HCT116 (cell line): ENCODE measurements at regions not wholly inside any gene's neighbourhood (a gene's known extent, or its start where the extent isn't known, plus 50 kb on each side); places are given as distances from the start of the nearest gene placed in this dataset.

Experiments used
- ATAC-seq: fragments of 200-7000 bp; cut with Tn5 transposase; 2 replicates; pipeline ENCODE4 v1.9.1; 2020; ENCODE audit warnings: mild to moderate bottlenecking, moderate library complexity
- BruUV-seq: library from RNA; stranded (reverse); fragments of 400-500 nt; replicated peaks from 2 replicates; lab custom pipeline; 2021; lab: Mats Ljungman, UMichigan
- CTCF ChIA-PET: fragments of 300-600 bp; sonication (Branson Sonifier 250); formaldehyde crosslinking; loops from one replicate; lab custom pipeline; 2021; ENCODE audit warnings: antibody characterized with exemption; lab: Charles Lee
- POLR2A ChIA-PET: fragments of 300-600, 350-600 bp; sonication (Branson Sonifier 250); formaldehyde crosslinking; loops from one replicate; lab custom pipeline; 2021; ENCODE audit warnings: antibody characterized with exemption; lab: Charles Lee
- RAD21 ChIA-PET, 2 experiments: fragments of 300-600 bp; sonication (Branson Sonifier 250); formaldehyde crosslinking; loops; one replicate each; lab custom pipeline; 2023; ENCODE audit warnings: low total read pairs in 2 of 2; ENCODE audit not compliant: uncharacterized antibody in 2 of 2, unreplicated experiment in 2 of 2, low non-redundant PET in 1 of 2; lab: Charles Lee
- DNase-seq: peaks from one replicate; pipeline ENCODE4 v3.0.0-alpha.2; 2010; ENCODE audit warnings: low read depth, low spot score
- H2AFZ ChIP-seq: fragments of 200-600 bp; shearing (Covaris generic), sonication (generic); 2 replicates; pipeline ENCODE4 v1.6.1; 2017; ENCODE audit warnings: low read depth, mixed run types, mixed read lengths, antibody characterized with exemption, low read length; ENCODE audit not compliant: poor library complexity, severe bottlenecking
- H3K27ac ChIP-seq: 2 replicates; pipeline ENCODE4 v1.5.1; 2012; ENCODE audit warnings: low read depth, low read length
- H3K27me3 ChIP-seq: fragments of 200-600 bp; sonication (generic); 2 replicates; pipeline ENCODE4 v1.6.1; 2016; ENCODE audit warnings: mixed run types, low read length, mixed read lengths; ENCODE audit not compliant: insufficient read depth
- H3K36me3 ChIP-seq, 2 experiments: fragments of 200-500 bp in 1 of 2; fragments of 200-600 bp in 1 of 2; sonication (Bioruptor generic) in 1 of 2; sonication (generic) in 1 of 2; 2 replicates each; pipeline versions ENCODE4 v1.5.1 to v1.6.1; 2014 to 2016; ENCODE audit warnings: low read length in 2 of 2, inconsistent platforms in 1 of 2, mixed read lengths in 1 of 2, mixed run types in 1 of 2; ENCODE audit not compliant: insufficient read depth in 2 of 2, control insufficient read depth in 1 of 2
- H3K4me1 ChIP-seq, 2 experiments: fragments of 200-600 bp in 1 of 2; sonication (generic) in 1 of 2; 2 replicates each; pipeline versions ENCODE4 v1.5.1 to v1.6.1; 2012 to 2017; ENCODE audit warnings: low read length in 2 of 2, inconsistent platforms in 1 of 2, mild to moderate bottlenecking in 1 of 2, mixed read lengths in 1 of 2, mixed run types in 1 of 2, moderate library complexity in 1 of 2; ENCODE audit not compliant: insufficient read depth in 2 of 2, control insufficient read depth in 1 of 2
- H3K4me2 ChIP-seq: fragments of 200-600 bp; sonication (generic); 2 replicates; pipeline ENCODE4 v1.6.1; 2017; ENCODE audit warnings: mixed run types, low read length, mixed read lengths
- H3K4me3 ChIP-seq, 2 experiments: fragments of 200-600 bp in 1 of 2; sonication (generic) in 1 of 2; replicated peaks in 1 of 2; 2 replicates each; pipeline ENCODE4 v1.5.1; 2011 to 2016; ENCODE audit warnings: low read length in 2 of 2, control low read depth in 1 of 2, low read depth in 1 of 2, mild to moderate bottlenecking in 1 of 2, mixed read lengths in 1 of 2, mixed run types in 1 of 2
- H3K79me2 ChIP-seq: fragments of 200-600 bp; sonication (generic); 2 replicates; pipeline ENCODE4 v1.6.1; 2017; ENCODE audit warnings: mild to moderate bottlenecking, mixed run types, low read length, moderate library complexity, mixed read lengths; ENCODE audit not compliant: insufficient read depth
- H3K9ac ChIP-seq: fragments of 200-600 bp; sonication (generic); 2 replicates; pipeline ENCODE4 v1.6.1; 2016; ENCODE audit warnings: low read length, mixed read lengths
- H3K9me2 ChIP-seq: fragments of 200-600 bp; sonication (generic), shearing (Covaris generic); 2 replicates; pipeline ENCODE4 v1.6.1; 2017; ENCODE audit warnings: mixed run types, mild to moderate bottlenecking, moderate library complexity; ENCODE audit not compliant: insufficient read depth
- H3K9me3 ChIP-seq, 2 experiments: fragments of 200-500 bp in 1 of 2; fragments of 200-600 bp in 1 of 2; sonication (Bioruptor generic) in 1 of 2; sonication (generic) in 1 of 2; 2 replicates each; pipeline ENCODE4 v1.6.1; 2014 to 2017; ENCODE audit warnings: low read length in 2 of 2, mixed read lengths in 2 of 2, inconsistent platforms in 1 of 2, low read depth in 1 of 2, mild to moderate bottlenecking in 1 of 2, mixed run types in 1 of 2, moderate library complexity in 1 of 2; ENCODE audit not compliant: control insufficient read depth in 1 of 2, insufficient read depth in 1 of 2
- H4K20me1 ChIP-seq: fragments of 200-600 bp; sonication (generic), shearing (Covaris generic); 2 replicates; pipeline ENCODE4 v1.6.1; 2017; ENCODE audit warnings: mixed run types, mild to moderate bottlenecking, moderate library complexity; ENCODE audit not compliant: insufficient read depth
- CBX3 ChIP-seq: IDR thresholded peaks from 2 replicates; pipeline ENCODE4 v1.6.1; 2012; ENCODE audit warnings: low read depth
- CEBPB ChIP-seq: IDR thresholded peaks from 2 replicates; pipeline ENCODE4 v1.6.1; 2012; ENCODE audit warnings: low read depth
- CTCF ChIP-seq, 3 experiments: fragments of 200-600 bp in 1 of 3; sonication (generic) in 1 of 3; IDR thresholded peaks in 2 of 3; conservative IDR thresholded peaks in 1 of 3; 2 replicates each; pipeline ENCODE4 v1.5.1; 2012 to 2017; ENCODE audit warnings: low read depth in 2 of 3, low read length in 2 of 3, antibody characterized with exemption in 1 of 3, borderline replicate concordance in 1 of 3, control low read depth in 1 of 3, mild to moderate bottlenecking in 1 of 3, mixed read lengths in 1 of 3, mixed run types in 1 of 3, moderate library complexity in 1 of 3; ENCODE audit not compliant: insufficient read depth in 1 of 3
- EGR1 ChIP-seq: IDR thresholded peaks from 2 replicates; pipeline ENCODE4 v1.6.1; 2012; ENCODE audit warnings: low read depth
- ELF1 ChIP-seq: IDR thresholded peaks from 2 replicates; pipeline ENCODE4 v1.6.1; 2012; ENCODE audit warnings: low read depth, borderline replicate concordance
- EZH2 ChIP-seq: fragments of 200-600 bp; sonication (generic); IDR thresholded peaks from 2 replicates; pipeline ENCODE4 v1.6.1; 2017; ENCODE audit warnings: antibody characterized with exemption, mixed run types
- EZH2phosphoT487 ChIP-seq: fragments of 200-600 bp; IDR thresholded peaks from 2 replicates; pipeline ENCODE4 v1.6.1; 2018; ENCODE audit warnings: antibody characterized with exemption, borderline replicate concordance
- FOSL1 ChIP-seq: IDR thresholded peaks from 2 replicates; pipeline ENCODE4 v1.6.1; 2012; ENCODE audit warnings: low read depth
- JUND ChIP-seq: IDR thresholded peaks from 2 replicates; pipeline ENCODE4 v1.6.1; 2012
- MAX ChIP-seq: IDR thresholded peaks from 2 replicates; pipeline ENCODE4 v1.6.1; 2012
- POLR2A ChIP-seq: IDR thresholded peaks from 2 replicates; pipeline ENCODE4 v1.7.0; 2011; ENCODE audit warnings: borderline replicate concordance; ENCODE audit not compliant: insufficient read depth, insufficient read length; ENCODE audit errors: extremely low read depth
- POLR2AphosphoS5 ChIP-seq: IDR thresholded peaks from 2 replicates; pipeline ENCODE4 v1.6.1; 2011; ENCODE audit warnings: mild to moderate bottlenecking, low read depth, low read length, moderate library complexity
- RAD21 ChIP-seq: IDR thresholded peaks from 2 replicates; pipeline ENCODE4 v1.6.1; 2012; ENCODE audit warnings: low read depth, mild to moderate bottlenecking
- REST ChIP-seq: IDR thresholded peaks from 2 replicates; pipeline ENCODE4 v1.6.1; 2012; ENCODE audit warnings: low read depth
- SIN3A ChIP-seq: IDR thresholded peaks from 2 replicates; pipeline ENCODE4 v1.6.1; 2012; ENCODE audit warnings: low read depth
- SP1 ChIP-seq: IDR thresholded peaks from 2 replicates; pipeline ENCODE4 v1.6.1; 2012; ENCODE audit warnings: low read depth
- TCF7L2 ChIP-seq: IDR thresholded peaks from 2 replicates; pipeline ENCODE4 v1.7.0; 2011; ENCODE audit warnings: borderline replicate concordance, inconsistent platforms; ENCODE audit not compliant: insufficient read depth, insufficient read length; ENCODE audit errors: extremely low read depth
- ZBTB33 ChIP-seq: IDR thresholded peaks from 2 replicates; pipeline ENCODE4 v1.6.1; 2011; ENCODE audit warnings: mild to moderate bottlenecking, low read length, moderate library complexity; ENCODE audit not compliant: insufficient replicate concordance; ENCODE audit errors: extremely low read depth
- ZNF274 ChIP-seq: fragments of 200-500 bp; sonication (Bioruptor generic); IDR thresholded peaks from 2 replicates; pipeline ENCODE4 v1.6.1; 2014; ENCODE audit warnings: mild to moderate bottlenecking, low read depth, low read length, inconsistent platforms
- intact Hi-C: fragments of 100-400 bp; cut with micrococcal nuclease; formaldehyde crosslinking; loops from 2 replicates; pipeline ENCODE4 v1.10.0; 2022

- no peaks in the 10 kb centered on the region for H3K79me2 ChIP-seq
- CTCF ChIA-PET = no interaction called here
- no peaks in the 10 kb centered on the region for H3K4me1 ChIP-seq
- ATAC-seq = no peak
- BruUV-seq = no TSS peak
- TF ChIP-seq EGR1 (no peak), TCF7L2 (no peak), REST (no peak), CTCF (IDR thresholded peaks at IDR 0.05 in 2 of 3, conservative IDR thresholded peaks at IDR 0.05 in 1 of 3; ENCODE audit: borderline replicate concordance in 1 of 3, insufficient read depth in 1 of 3, low read depth in 2 of 3, low read length in 2 of 3) (no peak), SP1 (no peak), POLR2AphosphoS5 (no peak), SIN3A (no peak), EZH2 (no peak), CBX3 (no peak), ELF1 (no peak), RAD21 (no peak), EZH2phosphoT487 (no peak), JUND (no peak), FOSL1 (no peak), ZBTB33 (no peak), CEBPB (no peak), ZNF274 (no peak), POLR2A (no peak), MAX (no peak)
- TF ChIP-seq, all 23 proteins: peak for 0
- no peak for DNase-seq
- Histone ChIP-seq H3K4me2 (no peak overlapping the region), H3K27me3 (peaks cover 7% of the 10 kb centered on the region), H3K9me3 (no peaks in the 10 kb centered on the region), H4K20me1 (no peaks in the 10 kb centered on the region; the same call in 1 of the 2 replicates), H3K9ac (no peak overlapping the region), H3K36me3 (no peaks in the 10 kb centered on the region; a peak in 1 of 4 replicates), H3K27ac (no peak overlapping the region), H3K4me3 (no peak overlapping the region), H2AFZ (no peak overlapping the region), H3K9me2 (no peaks in the 10 kb centered on the region)
- RAD21 ChIA-PET = no interaction called here
- POLR2A ChIA-PET = no interaction called here
- intact Hi-C loops = no loop called here
Measured at GRCh38 chr3:181265750-181266333, 276.3 kb upstream of the DNAJC19 start.
